Right forelimb (tissue), 1 donor: ENCODE measurements at regions not wholly inside any gene's neighbourhood (a gene's known extent, or its start where the extent isn't known, plus 50 kb on each side); places are given as distances from the start of the nearest gene placed in this dataset.

Experiments used
- DNase-seq: peaks from one replicate; pipeline ENCODE4 v3.0.0-alpha.2; 2018

- DNase-seq: no peak
Measured at GRCh38 chr16:82567175-82567574, 59.6 kb upstream of the CDH13 start.

GRCh38 chr16:82563401-82563800 lies 63.4 kb upstream of the CDH13 start:
- DNase-seq: no peak

DNA sequence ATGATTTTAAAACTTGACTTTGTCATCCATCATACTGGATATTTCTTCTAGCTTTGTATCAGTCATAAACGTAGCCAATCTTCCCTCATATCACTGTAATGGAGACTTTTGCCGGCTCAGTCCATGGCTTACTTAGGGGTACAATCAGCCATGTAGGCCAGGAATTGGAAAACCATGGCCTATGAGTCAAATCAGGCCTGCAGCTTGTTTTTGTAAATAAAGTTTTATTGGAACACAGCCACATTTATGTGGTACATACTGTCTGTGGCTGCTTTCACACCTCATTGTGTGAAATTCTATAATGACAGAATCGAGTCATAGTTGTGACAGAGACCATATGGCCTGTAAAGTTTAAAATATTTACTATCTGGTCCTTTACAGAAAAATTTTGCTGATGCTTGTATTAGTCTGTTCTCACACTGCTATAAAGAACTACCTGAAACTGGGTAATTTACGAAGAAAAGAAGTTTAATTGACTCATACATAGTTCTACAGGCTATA lies 64.5 kb upstream of the CDH13 start:
- DNase-seq: no peak

DNA sequence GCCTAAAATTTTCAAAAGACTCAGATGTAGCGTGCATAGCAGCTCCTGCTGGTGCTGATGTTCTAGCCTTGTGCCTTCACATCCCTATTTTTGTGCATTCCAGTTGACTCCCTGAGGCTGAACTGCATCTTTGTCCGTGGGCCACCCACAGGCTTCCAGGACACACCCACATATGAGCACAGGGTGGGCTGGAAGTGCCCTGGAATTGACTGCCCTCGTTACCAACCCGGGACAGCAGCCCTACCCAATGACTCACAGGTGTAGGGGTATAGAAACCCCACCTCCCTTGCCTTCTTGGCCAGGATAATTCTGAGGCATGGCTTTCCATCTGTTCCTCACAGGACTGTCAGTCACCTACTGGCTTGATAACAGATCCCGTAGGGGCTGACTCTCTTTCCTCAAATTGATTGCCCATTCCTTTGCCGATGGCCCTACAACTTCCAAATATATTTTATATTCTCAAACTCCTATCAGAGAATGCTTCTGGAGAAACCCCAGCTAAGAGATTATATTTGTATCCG lies 65.9 kb upstream of the CDH13 start:
- DNase-seq: no peak

- no peak for DNase-seq
Measured at GRCh38 chr16:82544378-82545160, 82.2 kb upstream of the CDH13 start.

- no peak for DNase-seq
Measured at GRCh38 chr16:82542714-82543113, 84.1 kb upstream of the CDH13 start.

DNA sequence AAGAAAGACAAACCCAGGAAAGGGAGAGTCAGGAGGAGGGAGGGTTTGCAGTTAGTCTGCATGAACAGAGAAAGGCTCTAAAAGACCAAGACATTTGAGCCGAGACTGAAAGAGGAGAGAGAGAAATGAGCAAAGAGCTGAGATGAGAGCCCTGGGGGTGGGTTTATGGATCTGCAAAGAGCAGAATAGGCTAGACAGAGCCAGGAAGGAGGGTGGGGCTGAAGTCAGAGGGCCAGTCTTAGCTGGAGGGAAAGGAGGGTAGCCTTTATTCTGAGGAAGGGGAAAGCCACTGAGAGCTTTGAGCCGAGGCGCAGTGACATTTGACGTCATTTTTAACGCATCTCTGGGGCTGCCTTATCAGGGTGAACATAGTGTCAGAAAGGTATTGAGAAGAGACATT lies 85.7 kb upstream of the CDH13 start:
- DNase-seq: no peak

- no peak for DNase-seq
Measured at GRCh38 chr16:82535764-82536163, 91.0 kb upstream of the CDH13 start.

DNA sequence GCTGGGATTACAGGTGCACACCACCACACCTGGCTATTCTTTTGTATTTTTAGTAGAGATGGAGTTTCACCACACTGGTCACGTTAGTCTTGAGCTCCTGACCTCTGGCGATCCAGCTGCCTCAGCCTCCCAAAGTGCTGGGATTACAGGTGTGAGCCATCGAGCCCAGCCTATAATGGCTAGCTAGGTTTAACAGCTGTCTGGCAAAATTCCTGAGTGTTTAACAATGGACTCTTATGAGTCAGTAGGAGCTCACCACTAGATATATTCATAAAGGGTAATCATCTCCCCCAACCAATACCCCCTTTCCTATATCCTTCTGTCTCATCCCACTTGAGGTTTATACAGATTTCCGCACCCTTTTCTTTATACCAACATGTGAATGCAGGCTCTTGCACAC lies 91.5 kb upstream of the CDH13 start:
- no peak for DNase-seq

DNA sequence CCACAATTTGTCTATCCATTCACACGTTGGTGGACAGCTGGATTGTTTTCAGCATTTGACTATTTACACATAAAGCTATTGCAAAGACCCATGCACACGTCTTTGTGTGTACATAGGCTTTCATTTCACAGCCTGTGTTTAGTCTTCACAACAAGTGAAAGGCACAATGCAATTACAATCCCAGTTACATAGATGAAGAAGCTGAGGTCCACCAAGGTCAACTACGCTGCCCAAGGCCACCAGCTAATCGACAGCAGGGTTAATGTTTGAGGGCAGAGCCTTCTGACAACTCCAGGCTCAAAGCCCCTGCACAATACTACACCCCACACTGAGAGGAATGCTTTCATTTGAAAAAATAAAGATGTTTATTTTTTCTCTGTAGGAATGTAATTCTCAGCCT lies 93.6 kb upstream of the CDH13 start:
- DNase-seq: no peak

DNA sequence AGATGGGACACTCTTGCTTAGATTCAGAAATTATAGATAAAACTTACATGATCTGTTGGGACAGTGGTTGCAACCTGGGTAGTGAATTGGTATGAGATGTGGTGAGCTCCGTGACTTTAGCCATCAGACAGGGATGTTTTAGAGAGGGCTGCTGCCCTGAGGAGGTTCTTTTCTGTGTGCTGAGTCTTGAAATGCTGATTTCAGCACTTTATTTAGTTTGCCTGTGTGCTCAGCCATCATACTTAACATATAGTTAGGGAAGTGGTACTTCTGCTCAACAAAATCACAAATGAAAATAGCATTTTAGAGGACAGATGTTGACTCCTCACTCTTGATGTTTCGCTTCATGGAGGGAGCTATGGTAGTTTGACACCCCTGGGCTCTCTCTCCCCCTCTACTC lies 95.9 kb upstream of the CDH13 start:
- no peak for DNase-seq

DNA sequence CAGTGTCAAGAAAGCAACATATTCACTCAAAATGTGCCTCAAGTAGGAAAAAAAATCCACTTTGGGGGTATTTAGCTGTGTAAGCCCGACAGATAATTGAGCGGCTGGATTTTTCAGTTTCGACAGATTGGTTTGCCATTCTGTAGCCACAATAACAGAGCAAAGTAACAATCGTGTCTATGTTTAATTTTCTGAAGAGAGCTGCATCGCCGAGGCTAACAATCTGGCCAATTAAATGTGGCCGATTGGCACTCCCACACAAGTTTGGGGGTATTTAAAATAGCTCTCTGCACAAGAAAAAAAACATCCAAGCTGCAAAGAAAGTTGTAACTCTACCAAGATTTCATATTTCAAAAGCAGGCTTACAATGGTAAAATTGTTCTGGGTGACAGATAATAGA lies 99.7 kb upstream of the CDH13 start:
- no peak for DNase-seq

- DNase-seq: no peak
Measured at GRCh38 chr16:82524976-82525375, 101.8 kb upstream of the CDH13 start.

DNA sequence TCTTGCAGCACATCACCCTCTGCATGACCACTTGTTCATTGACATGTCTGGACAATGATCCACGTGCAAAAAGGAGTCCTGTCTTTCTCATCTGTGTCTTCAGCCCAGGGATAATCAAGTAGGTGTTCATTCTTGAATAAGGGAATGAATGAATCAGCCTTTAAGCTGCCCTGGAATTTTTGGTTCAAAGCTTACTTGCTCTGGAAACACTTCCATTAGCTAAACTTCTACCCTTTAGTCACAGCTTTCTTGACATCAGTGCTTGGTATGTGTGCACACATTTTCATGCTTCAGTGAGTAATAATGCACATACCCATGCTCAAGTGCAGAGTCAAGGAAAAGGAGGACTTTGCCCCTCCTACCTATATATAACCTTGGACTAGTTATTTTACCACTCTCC lies 103.0 kb upstream of the CDH13 start:
- no peak for DNase-seq

- DNase-seq: no peak
Measured at GRCh38 chr16:82522026-82522425, 104.7 kb upstream of the CDH13 start.

DNA sequence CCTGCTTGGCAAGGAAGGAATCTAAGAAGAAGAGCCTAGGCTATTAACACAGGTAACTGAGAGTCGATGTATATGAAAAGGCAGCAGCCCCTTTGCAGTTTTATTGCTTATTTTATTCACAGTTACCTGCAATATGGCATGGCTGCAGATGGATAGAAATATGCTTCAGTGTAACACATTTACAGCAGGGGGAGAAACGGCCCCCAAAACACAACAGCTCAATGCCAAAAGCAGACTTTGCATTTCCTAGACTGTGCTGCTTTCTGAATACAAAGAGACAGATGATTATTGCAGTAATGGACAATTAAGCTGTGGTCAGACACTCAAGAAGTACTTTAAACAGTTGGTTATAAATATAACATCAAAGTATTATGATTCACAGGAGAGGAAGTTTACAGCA lies 108.0 kb upstream of the CDH13 start:
- DNase-seq: no peak

- DNase-seq: no peak
Measured at GRCh38 chr16:82514262-82514661, 112.5 kb upstream of the CDH13 start.

GRCh38 chr16:82510789-82511305 lies 115.9 kb upstream of the CDH13 start:
- no peak for DNase-seq

DNA sequence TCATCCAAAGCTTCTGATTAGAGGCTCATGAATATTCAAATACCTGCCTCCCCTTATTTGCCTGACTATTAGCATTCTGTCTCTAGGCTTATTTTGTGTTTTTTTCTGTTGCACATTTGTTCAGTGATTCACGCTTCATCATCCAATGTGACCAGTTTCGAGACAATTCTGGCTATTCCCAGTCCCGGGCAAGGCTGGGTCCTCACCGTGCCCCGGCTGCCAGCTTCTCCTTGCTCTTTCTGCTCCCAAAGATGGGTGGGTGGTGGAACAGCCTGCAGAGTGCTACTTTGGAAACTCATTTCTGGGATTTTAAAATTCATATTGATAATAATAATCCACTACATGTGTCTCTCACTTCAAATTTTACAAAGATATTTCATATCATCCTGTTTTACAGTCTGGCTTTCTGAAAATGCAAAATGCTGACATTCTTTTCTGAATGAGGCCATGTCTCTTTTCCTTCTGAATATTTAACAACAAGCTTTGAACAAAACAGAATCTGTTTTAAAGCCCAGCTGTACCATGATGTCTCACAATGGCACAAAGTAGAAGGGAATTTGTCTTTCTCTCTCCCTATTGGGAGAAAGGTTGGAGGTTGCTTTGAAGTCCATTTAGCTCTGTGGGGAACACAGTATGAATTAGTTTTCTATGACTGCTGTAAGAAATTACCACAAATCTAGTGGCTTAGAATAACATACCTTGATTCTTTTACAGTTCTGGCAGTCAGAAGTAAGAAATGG lies 116.9 kb upstream of the CDH13 start:
- DNase-seq: no peak

- no peak for DNase-seq
Measured at GRCh38 chr16:82506692-82507670, 119.8 kb upstream of the CDH13 start.

DNA sequence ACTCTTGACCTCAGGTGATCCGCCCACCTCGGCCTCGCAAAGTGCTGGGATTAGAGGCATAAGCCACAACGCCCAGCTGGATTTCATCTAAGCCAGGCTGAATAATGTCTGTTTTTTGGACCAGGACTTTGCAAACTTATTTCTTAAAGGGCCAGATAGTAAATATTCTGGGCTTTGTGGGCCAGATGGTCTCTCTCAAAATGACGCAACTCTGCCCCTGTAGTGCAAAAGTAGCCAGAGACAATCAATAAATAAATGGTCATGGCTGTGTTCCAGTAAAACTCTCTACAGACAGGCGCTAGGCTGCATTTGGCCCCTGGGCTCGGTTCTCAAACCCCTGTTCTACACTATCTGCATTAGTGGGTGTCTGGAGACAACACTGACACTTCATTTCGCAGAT lies 121.9 kb upstream of the CDH13 start:
- no peak for DNase-seq

DNA sequence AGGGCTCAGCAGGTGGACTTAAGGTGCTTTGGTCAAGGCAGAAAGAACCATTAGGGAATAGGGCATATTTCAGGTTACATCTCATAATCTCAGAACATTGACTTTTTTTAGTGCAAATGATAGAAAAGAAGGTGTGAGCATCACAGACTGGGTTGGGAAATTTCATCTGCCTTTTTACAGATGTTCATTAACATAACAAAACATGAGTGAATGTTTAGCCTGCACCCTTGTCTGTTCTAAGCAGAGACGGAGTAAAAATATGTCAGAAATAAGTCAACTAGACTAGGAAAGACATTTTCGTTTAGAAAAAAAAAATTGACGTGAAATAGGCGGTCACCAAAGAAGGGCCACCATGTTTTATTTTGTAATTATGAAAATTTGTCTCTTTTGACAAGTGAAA lies 127.5 kb upstream of the CDH13 start:
- no peak for DNase-seq

DNA sequence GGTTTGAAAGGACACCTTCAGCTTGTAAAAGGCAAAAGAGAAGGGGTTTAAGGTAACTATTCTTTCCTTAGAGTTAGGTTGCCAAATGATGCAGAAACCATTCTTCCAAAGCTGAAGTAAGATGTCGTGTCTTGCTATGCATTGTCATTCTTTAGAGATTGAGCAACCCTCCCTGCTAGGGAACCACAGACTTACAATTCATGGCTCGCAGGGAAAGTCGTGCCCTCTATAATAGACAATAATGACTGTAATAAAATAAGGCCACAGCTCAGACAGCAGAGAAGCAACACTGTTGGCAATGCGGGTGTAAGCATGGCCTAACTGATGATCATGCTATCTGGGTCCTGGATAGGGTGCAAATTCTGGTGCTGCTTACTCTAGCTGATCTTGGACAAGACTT lies 129.6 kb upstream of the CDH13 start:
- no peak for DNase-seq
